ENCODE measurements at regions not wholly inside any gene's neighbourhood (a gene's known extent, or its start where the extent isn't known, plus 50 kb on each side); places are given as distances from the start of the nearest gene placed in this dataset.

DNA sequence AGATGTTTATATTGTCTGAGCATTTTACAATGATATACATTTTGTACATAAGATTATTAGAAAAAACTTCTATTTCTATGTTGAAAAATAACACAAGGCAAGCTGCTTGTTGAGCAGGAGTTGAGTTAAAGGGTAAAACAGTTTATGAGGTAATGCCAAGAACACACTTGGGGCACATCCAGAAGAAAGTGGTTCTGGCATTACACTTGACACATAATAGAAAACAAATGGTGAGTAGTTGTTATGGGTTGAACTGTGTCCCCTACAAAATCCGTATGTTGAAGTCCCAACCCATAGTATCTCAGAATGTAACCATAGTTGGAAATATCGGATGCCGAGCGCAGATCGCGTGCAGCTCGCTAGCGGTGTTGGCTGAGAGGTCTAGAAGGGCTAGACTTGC lies 354.3 kb upstream of the GOT2 start:
- TF ChIP-seq CTCF (IDR thresholded peaks at IDR 0.05; ENCODE audit: low read depth, low read length, poor library complexity, severe bottlenecking), result no peak
- no peak for TF ChIP-seq EZH2phosphoT487 (IDR thresholded peaks at IDR 0.05; ENCODE audit: borderline replicate concordance, low read length)

All from DOHH2 (cell line).